ENCODE measurements at regions not wholly inside any gene's neighbourhood (a gene's known extent, or its start where the extent isn't known, plus 50 kb on each side); places are given as distances from the start of the nearest gene placed in this dataset.
A peak's percentile ranks its signal among the peaks of the same experiment; 100 is the strongest.

- Mint-ChIP-seq H3K36me3 (peaks cover 10% of the 10 kb centered on the region; the same call in 1 of the 2 replicates), H3K27me3 (ENCODE audit: low read depth) (no peaks in the 10 kb centered on the region), H3K4me1 (no peaks in the 10 kb centered on the region), H3K27ac (no peak overlapping the region), H3K4me3 (no peak overlapping the region), H3K9me3 (peaks cover 23% of the 10 kb centered on the region)
- ATAC-seq (no peak), DNase-seq (ENCODE audit: low spot score) (no peak)
- ChIA-PET POLR2A (no interaction called here), CTCF (no interaction called here)
- TF ChIP-seq ZNF121 (CRISPR knock-in tag; IDR thresholded peaks at IDR 0.05) (no peak), ZNF416 (CRISPR knock-in tag; IDR thresholded peaks at IDR 0.05) (no peak), ZNF425 (CRISPR knock-in tag; conservative IDR thresholded peaks at IDR 0.05) (no peak)
- TF ChIP-seq, protein P1, sequence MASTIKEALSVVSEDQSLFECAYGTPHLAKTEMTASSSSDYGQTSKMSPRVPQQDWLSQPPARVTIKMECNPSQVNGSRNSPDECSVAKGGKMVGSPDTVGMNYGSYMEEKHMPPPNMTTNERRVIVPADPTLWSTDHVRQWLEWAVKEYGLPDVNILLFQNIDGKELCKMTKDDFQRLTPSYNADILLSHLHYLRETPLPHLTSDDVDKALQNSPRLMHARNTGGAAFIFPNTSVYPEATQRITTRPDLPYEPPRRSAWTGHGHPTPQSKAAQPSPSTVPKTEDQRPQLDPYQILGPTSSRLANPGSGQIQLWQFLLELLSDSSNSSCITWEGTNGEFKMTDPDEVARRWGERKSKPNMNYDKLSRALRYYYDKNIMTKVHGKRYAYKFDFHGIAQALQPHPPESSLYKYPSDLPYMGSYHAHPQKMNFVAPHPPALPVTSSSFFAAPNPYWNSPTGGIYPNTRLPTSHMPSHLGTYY (CRISPR knock-in tag; IDR thresholded peaks at IDR 0.05), result no peak
- TF ChIP-seq, protein P2, sequence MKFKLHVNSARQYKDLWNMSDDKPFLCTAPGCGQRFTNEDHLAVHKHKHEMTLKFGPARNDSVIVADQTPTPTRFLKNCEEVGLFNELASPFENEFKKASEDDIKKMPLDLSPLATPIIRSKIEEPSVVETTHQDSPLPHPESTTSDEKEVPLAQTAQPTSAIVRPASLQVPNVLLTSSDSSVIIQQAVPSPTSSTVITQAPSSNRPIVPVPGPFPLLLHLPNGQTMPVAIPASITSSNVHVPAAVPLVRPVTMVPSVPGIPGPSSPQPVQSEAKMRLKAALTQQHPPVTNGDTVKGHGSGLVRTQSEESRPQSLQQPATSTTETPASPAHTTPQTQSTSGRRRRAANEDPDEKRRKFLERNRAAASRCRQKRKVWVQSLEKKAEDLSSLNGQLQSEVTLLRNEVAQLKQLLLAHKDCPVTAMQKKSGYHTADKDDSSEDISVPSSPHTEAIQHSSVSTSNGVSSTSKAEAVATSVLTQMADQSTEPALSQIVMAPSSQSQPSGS (CRISPR knock-in tag; IDR thresholded peaks at IDR 0.05; ENCODE audit: borderline replicate concordance, low read depth), result no peak
Observed at GRCh38 chr18:72100465-72101004, 443.6 kb downstream of the CBLN2 start.

- TF ChIP-seq ETV6 (CRISPR knock-in tag; IDR thresholded peaks at IDR 0.05) (0 out of 2 replicates have a peak, but pooled peaks have one; percentile 19), ELF4 (CRISPR knock-in tag; IDR thresholded peaks at IDR 0.05; ENCODE audit: low read depth) (no peak), TEAD1 (CRISPR knock-in tag; IDR thresholded peaks at IDR 0.05) (peak; percentile 55; the same call in 1 of the 2 replicates)
- Mint-ChIP-seq H3K4me1 (peaks cover 44% of the 10 kb centered on the region), H3K27me3 (ENCODE audit: low read depth) (peaks cover 3% of the 10 kb centered on the region), H3K27ac (peak overlapping the region; percentile 98), H3K9me3 (peaks cover 6% of the 10 kb centered on the region; the same call in 1 of the 2 replicates), H3K36me3 (no peaks in the 10 kb centered on the region; the same call in 1 of the 2 replicates), H3K4me3 (peak overlapping the region; percentile 51)
- ChIA-PET POLR2A (no interaction called here), CTCF (no interaction called here)
- ATAC-seq, result peak; percentile 95
- DNase-seq (ENCODE audit: low spot score), result no peak
Observed at GRCh38 chr18:72091369-72091768, 452.8 kb downstream of the CBLN2 start.

DNA sequence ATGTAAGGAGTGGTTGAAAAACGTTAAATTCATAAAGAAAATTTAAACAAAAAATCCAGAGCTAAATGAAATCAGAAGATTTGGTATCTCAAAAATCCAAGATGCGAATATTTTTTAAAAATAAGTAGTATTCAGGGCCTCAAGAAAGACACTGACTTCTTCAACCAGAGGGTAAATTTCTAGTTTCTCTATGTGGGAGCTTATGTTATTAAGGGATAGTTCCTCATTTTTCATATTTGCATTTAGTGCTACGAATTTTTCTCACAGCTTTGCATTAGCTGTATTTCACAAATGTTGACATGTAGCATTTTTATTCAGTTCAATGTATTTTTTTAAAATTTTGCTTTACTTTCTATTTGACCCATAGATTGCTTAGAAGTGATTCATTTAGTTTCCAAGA, 454.7 kb downstream of the CBLN2 start:
- Mint-ChIP-seq H3K4me1 (peaks cover 48% of the 10 kb centered on the region), H3K27me3 (ENCODE audit: low read depth) (peaks cover 16% of the 10 kb centered on the region), H3K9me3 (peaks cover under 1% of the 10 kb centered on the region), H3K27ac (no peak overlapping the region), H3K36me3 (no peaks in the 10 kb centered on the region; the same call in 1 of the 2 replicates), H3K4me3 (no peak overlapping the region)
- DNase-seq (ENCODE audit: low spot score) (no peak), ATAC-seq (no peak)
- TF ChIP-seq EMX1 (CRISPR knock-in tag; IDR thresholded peaks at IDR 0.05) (no peak), CTCF (IDR thresholded peaks at IDR 0.05) (no peak), ZNF425 (CRISPR knock-in tag; conservative IDR thresholded peaks at IDR 0.05) (no peak), E2F4 (CRISPR knock-in tag; IDR thresholded peaks at IDR 0.05; ENCODE audit: borderline replicate concordance, low read depth) (no peak), GRHL2 (CRISPR knock-in tag; IDR thresholded peaks at IDR 0.05; ENCODE audit: insufficient replicate concordance, severe bottlenecking) (no peak)
- ChIA-PET POLR2A (no interaction called here), CTCF (no interaction called here)
